ENCODE measurements at regions not wholly inside any gene's neighbourhood (a gene's known extent, or its start where the extent isn't known, plus 50 kb on each side); places are given as distances from the start of the nearest gene placed in this dataset.

- Histone ChIP-seq H3K4me2 (no peak overlapping the region), H2AFZ (no peak overlapping the region), H3K9me3 (ENCODE audit: low read depth) (no peaks in the 10 kb centered on the region), H3K9me2 (replicated peaks; ENCODE audit: insufficient read depth) (no peaks in the 10 kb centered on the region), H3K36me3 (replicated peaks; ENCODE audit: insufficient read depth, low read depth) (no peaks in the 10 kb centered on the region), H3K4me1 (ENCODE audit: insufficient read depth) (peaks cover 3% of the 10 kb centered on the region), H4K20me1 (ENCODE audit: insufficient read depth, poor library complexity, severe bottlenecking) (no peaks in the 10 kb centered on the region), H3K27me3 (no peaks in the 10 kb centered on the region), H3K4me3 (no peak overlapping the region), H3K79me2 (no peaks in the 10 kb centered on the region), H3K27ac (no peak overlapping the region)
- TF ChIP-seq CTCF (IDR thresholded peaks at IDR 0.05; ENCODE audit: poor library complexity), result no peak
- TF ChIP-seq EZH2 (IDR thresholded peaks at IDR 0.05; ENCODE audit: borderline replicate concordance), result no peak
- no peak for TF ChIP-seq EZH2phosphoT487 (IDR thresholded peaks at IDR 0.05; ENCODE audit: low read depth, severe bottlenecking, unreplicated experiment)
- 95% methylated on average over 27 of the region's 33 CpGs for WGBS (ENCODE audit: low lambda C conversion rate, missing lambda C conversion rate)
- no peak for DNase-seq (ENCODE audit: low spot score)
Measured at GRCh38 chr2:241953324-241953928, 83.9 kb downstream of the RTP5 start.

DNA sequence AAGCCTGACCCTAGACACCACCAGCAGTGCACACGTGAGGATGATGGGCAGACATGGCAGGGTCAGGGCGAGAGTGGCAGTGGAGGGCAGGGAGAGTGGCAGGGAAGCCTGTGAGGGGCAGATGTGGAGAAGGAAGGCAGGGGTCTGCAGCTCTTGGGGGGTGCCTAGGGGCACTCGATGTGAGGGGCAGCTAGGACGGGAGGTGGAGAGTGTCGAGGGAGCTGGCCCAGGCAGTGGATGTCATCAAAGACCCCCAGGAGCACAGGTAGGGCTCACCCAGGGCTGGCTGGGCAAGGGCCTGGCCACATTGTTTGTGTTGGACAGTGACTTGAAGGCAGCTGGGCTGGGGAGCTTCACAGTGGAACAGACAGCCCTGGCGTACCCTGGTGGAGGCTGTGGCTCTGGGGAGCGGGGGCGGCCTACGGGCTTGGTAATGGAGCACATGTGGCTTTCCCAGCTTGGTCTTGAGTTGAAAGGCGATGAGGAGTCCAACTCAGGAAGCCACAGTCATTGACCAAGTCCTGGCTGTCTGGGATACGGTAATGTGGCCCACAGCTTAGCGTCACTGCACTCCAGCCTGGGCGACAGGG lies 87.1 kb downstream of the RTP5 start:
- Histone ChIP-seq H3K9me2 (replicated peaks; ENCODE audit: insufficient read depth) (no peaks in the 10 kb centered on the region), H3K4me3 (no peak overlapping the region), H3K27me3 (no peaks in the 10 kb centered on the region), H3K79me2 (no peaks in the 10 kb centered on the region), H3K4me2 (no peak overlapping the region), H2AFZ (no peak overlapping the region), H3K27ac (no peak overlapping the region), H3K4me1 (ENCODE audit: insufficient read depth) (no peaks in the 10 kb centered on the region), H4K20me1 (ENCODE audit: insufficient read depth, poor library complexity, severe bottlenecking) (no peaks in the 10 kb centered on the region), H3K36me3 (replicated peaks; ENCODE audit: insufficient read depth, low read depth) (no peaks in the 10 kb centered on the region), H3K9me3 (ENCODE audit: low read depth) (no peaks in the 10 kb centered on the region)
- DNase-seq (ENCODE audit: low spot score), result no peak
- WGBS (ENCODE audit: low lambda C conversion rate, missing lambda C conversion rate), result 92% methylated on average over 13 of the region's 13 CpGs
- TF ChIP-seq EZH2phosphoT487 (IDR thresholded peaks at IDR 0.05; ENCODE audit: low read depth, severe bottlenecking, unreplicated experiment) (no peak), CTCF (IDR thresholded peaks at IDR 0.05; ENCODE audit: poor library complexity) (no peak)

DNA sequence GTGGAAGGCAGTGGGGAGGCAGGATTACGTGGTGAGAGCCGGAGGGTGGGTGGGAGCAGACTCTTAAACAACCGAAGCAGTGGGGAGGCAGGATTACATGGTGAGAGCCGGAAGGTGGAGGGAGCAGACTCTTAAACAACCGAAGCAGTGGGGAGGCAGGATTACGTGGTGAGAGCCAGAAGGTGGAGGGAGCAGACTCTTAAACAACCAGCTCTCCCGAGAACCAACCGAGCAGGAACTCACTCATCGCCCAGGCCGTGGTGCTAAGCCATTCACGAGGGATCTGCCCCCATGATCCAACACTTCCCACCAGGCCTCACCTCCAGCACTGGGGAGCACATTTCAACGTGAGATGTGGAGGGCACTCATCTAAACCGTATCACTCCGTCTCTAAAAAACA lies 87.7 kb downstream of the RTP5 start:
- Histone ChIP-seq H3K4me1 (ENCODE audit: insufficient read depth) (no peaks in the 10 kb centered on the region), H3K79me2 (no peaks in the 10 kb centered on the region), H3K9me3 (ENCODE audit: low read depth) (no peaks in the 10 kb centered on the region), H4K20me1 (ENCODE audit: insufficient read depth, poor library complexity, severe bottlenecking) (no peaks in the 10 kb centered on the region), H3K27me3 (no peaks in the 10 kb centered on the region), H3K36me3 (replicated peaks; ENCODE audit: insufficient read depth, low read depth) (no peaks in the 10 kb centered on the region), H3K27ac (no peak overlapping the region), H2AFZ (no peak overlapping the region), H3K9me2 (replicated peaks; ENCODE audit: insufficient read depth) (no peaks in the 10 kb centered on the region), H3K4me2 (no peak overlapping the region), H3K4me3 (no peak overlapping the region)
- no peak for DNase-seq (ENCODE audit: low spot score)
- TF ChIP-seq CTCF (IDR thresholded peaks at IDR 0.05; ENCODE audit: poor library complexity) (no peak), EZH2 (IDR thresholded peaks at IDR 0.05; ENCODE audit: borderline replicate concordance) (no peak), EZH2phosphoT487 (IDR thresholded peaks at IDR 0.05; ENCODE audit: low read depth, severe bottlenecking, unreplicated experiment) (no peak)
- WGBS (ENCODE audit: low lambda C conversion rate, missing lambda C conversion rate), result 84% methylated on average over 14 of the region's 14 CpGs
